Neural cell (in vitro differentiated cells): ENCODE measurements at regions not wholly inside any gene's neighbourhood (a gene's known extent, or its start where the extent isn't known, plus 50 kb on each side); places are given as distances from the start of the nearest gene placed in this dataset.

ENCODE experiments used
- H2AFZ ChIP-seq: fragments of 200-600, 300-800 bp; sonication (generic), shearing (Covaris generic); 2 replicates; pipeline ENCODE4 v1.6.0; 2014; ENCODE audit warnings: low read depth, mild to moderate bottlenecking, antibody characterized with exemption, low read length, moderate library complexity
- H3F3A ChIP-seq: fragments of 200-600 bp; shearing (Covaris generic); 2 replicates; pipeline ENCODE4 v1.6.1; 2016; ENCODE audit warnings: mild to moderate bottlenecking, moderate library complexity, mixed read lengths, antibody characterized with exemption, low read length; ENCODE audit not compliant: insufficient read depth, poor library complexity, severe bottlenecking
- H3K27ac ChIP-seq: fragments of 200-600, 300-800 bp; sonication (generic), shearing (Covaris generic); 2 replicates; pipeline ENCODE4 v1.5.1; 2014; ENCODE audit warnings: mild to moderate bottlenecking, low read length, moderate library complexity
- H3K27me3 ChIP-seq: fragments of 300-800, 200-600 bp; sonication (generic), shearing (Covaris generic); 2 replicates; pipeline ENCODE4 v1.6.0; 2014; ENCODE audit warnings: mild to moderate bottlenecking, low read depth, low read length, moderate library complexity; ENCODE audit not compliant: insufficient read depth
- H3K36me3 ChIP-seq: fragments of 300-800, 200-600 bp; sonication (generic), shearing (Covaris generic); 2 replicates; pipeline ENCODE4 v1.5.1; 2014; ENCODE audit warnings: mild to moderate bottlenecking, antibody characterized with exemption, low read length, moderate library complexity; ENCODE audit not compliant: insufficient read depth
- H3K4me2 ChIP-seq: fragments of 300-800, 200-600 bp; sonication (generic), shearing (Covaris generic); 2 replicates; pipeline ENCODE4 v1.6.0; 2014; ENCODE audit warnings: mild to moderate bottlenecking, low read length
- H3K4me3 ChIP-seq: fragments of 300-800, 200-600 bp; sonication (generic), shearing (Covaris generic); 2 replicates; pipeline ENCODE4 v1.5.1; 2014; ENCODE audit warnings: mild to moderate bottlenecking, low read length, moderate library complexity
- H3K79me2 ChIP-seq: fragments of 200-600 bp; shearing (Covaris generic); replicated peaks from 2 replicates; pipeline ENCODE4 v1.6.0; 2014; ENCODE audit warnings: mild to moderate bottlenecking, low read length, moderate library complexity; ENCODE audit not compliant: insufficient read depth
- H3K9ac ChIP-seq: fragments of 300-800, 200-600 bp; sonication (generic), shearing (Covaris generic); 2 replicates; pipeline ENCODE4 v1.6.1; 2016; ENCODE audit warnings: mild to moderate bottlenecking, low read length, mixed read lengths
- H3K9me2 ChIP-seq: fragments of 200-600 bp; shearing (Covaris generic); 2 replicates; pipeline ENCODE4 v1.6.1; 2016; ENCODE audit warnings: mild to moderate bottlenecking, low read length, mixed read lengths; ENCODE audit not compliant: insufficient read depth
- H3K9me3 ChIP-seq: fragments of 200-600, 300-800 bp; sonication (generic), shearing (Covaris generic); 2 replicates; pipeline ENCODE4 v1.6.1; 2016; ENCODE audit warnings: mild to moderate bottlenecking, mixed run types, low read length, moderate library complexity, mixed read lengths
- H4K20me1 ChIP-seq: fragments of 200-600 bp; shearing (Covaris generic); 2 replicates; pipeline ENCODE4 v1.6.1; 2016; ENCODE audit warnings: mild to moderate bottlenecking, mixed run types; ENCODE audit not compliant: insufficient read depth
- EP300 ChIP-seq: fragments of 450-650 bp; conservative IDR thresholded peaks from 2 replicates; pipeline ENCODE4 v1.6.1; 2014; ENCODE audit warnings: antibody characterized with exemption, mild to moderate bottlenecking, moderate library complexity; ENCODE audit not compliant: poor library complexity, severe bottlenecking
- EZH2 ChIP-seq: fragments of 200-600, 300-800 bp; shearing (Covaris generic), sonication (generic); IDR thresholded peaks from 2 replicates; pipeline ENCODE4 v1.6.1; 2014; ENCODE audit warnings: antibody characterized with exemption, low read length, borderline replicate concordance, mild to moderate bottlenecking; ENCODE audit not compliant: insufficient read depth, poor library complexity, severe bottlenecking
- MXI1 ChIP-seq: fragments of 450-650 bp; conservative IDR thresholded peaks from 2 replicates; pipeline ENCODE4 v1.6.1; 2014; ENCODE audit warnings: antibody characterized with exemption, mild to moderate bottlenecking; ENCODE audit not compliant: poor library complexity, severe bottlenecking
- POLR2AphosphoS5 ChIP-seq: IDR thresholded peaks from 2 replicates; pipeline ENCODE4 v1.6.1; 2012
- RAD21 ChIP-seq: fragments of 450-650 bp; conservative IDR thresholded peaks from 2 replicates; pipeline ENCODE4 v1.6.1; 2014; ENCODE audit warnings: antibody characterized with exemption, mild to moderate bottlenecking, moderate library complexity
- SMC3 ChIP-seq: fragments of 450-650 bp; conservative IDR thresholded peaks from 2 replicates; pipeline ENCODE4 v1.6.1; 2014; ENCODE audit warnings: antibody characterized with exemption, mild to moderate bottlenecking, moderate library complexity; ENCODE audit not compliant: poor library complexity
- TAF1 ChIP-seq: IDR thresholded peaks from 2 replicates; pipeline ENCODE4 v1.6.1; 2012; ENCODE audit warnings: low read depth
- TF ChIP-seq, protein P1 (sequence below): fragments of 450-650 bp; IDR thresholded peaks from 2 replicates; pipeline ENCODE4 v1.5.1; 2014; ENCODE audit warnings: antibody characterized with exemption, mild to moderate bottlenecking, moderate library complexity; ENCODE audit not compliant: poor library complexity, severe bottlenecking
- TF ChIP-seq, protein P2 (sequence below): IDR thresholded peaks from 2 replicates; pipeline ENCODE4 v1.6.1; 2012; ENCODE audit warnings: borderline replicate concordance

DNA sequence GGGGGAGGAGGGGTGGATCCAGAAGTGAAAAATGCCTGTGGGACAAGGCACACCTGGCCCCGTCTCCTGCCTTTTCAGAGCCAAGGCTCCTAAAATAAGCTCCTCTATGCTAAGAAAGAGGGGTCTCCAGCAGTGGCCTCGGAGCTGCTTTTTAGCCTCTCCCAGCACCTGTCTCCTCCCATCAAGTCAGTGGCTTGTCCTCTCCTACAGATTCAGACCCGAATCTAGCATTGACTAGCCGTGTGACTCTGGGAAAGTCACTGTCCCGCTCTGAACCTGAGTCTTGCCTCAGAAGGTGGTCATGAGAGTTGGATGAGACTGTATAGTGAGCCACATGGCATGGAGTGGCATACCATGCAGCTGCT, 90.8 kb upstream of the THY1 start:
- TF ChIP-seq EZH2 (no peak), SMC3 (no peak), TAF1 (no peak), POLR2AphosphoS5 (no peak), MXI1 (no peak)
- Histone ChIP-seq H3K4me2 (no peak overlapping the region), H3K9ac (no peak overlapping the region), H3K9me2 (no peaks in the 10 kb centered on the region), H3K9me3 (no peaks in the 10 kb centered on the region), H3K27ac (no peak overlapping the region), H3K36me3 (no peaks in the 10 kb centered on the region), H2AFZ (no peak overlapping the region), H3F3A (no peaks in the 10 kb centered on the region), H3K27me3 (no peaks in the 10 kb centered on the region), H3K79me2 (no peaks in the 10 kb centered on the region), H4K20me1 (no peaks in the 10 kb centered on the region), H3K4me3 (no peak overlapping the region)

DNA sequence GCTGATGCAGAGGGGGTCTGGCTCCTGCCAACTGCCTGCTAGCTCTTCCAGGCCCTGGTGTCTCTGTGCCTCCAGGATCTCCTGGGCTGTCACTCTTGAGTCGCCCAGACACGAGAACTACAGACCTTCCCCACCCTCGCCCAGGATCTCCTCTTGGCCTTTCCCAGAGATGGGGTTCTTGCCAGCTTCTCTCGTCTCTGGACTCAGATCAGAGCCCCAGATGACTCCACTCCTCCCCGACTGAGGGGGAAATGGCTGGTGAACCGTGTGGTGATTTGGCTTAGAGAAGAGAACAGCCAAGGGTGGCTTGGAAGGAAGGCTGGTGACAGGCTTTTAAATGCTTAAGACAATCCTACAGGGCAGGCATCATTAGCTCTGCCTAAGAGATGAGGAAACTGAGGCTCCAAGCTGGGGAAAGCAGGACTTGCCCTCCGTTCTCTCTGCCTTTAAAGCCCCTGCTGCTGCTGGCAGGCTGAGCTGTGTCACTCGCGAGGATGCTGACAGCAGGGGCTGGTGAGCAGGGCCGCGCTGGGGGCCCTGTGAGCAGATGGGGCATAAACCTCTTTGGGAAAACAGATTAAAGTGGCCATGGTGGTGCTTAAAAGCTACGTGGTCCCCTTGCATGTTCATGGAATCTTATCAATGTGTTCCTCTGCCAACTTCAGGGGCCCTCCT, 90.3 kb upstream of the THY1 start:
- Histone ChIP-seq H3F3A (no peaks in the 10 kb centered on the region), H3K27ac (no peak overlapping the region), H3K9ac (no peak overlapping the region), H2AFZ (no peak overlapping the region), H3K4me3 (no peak overlapping the region), H3K9me2 (no peaks in the 10 kb centered on the region), H3K79me2 (no peaks in the 10 kb centered on the region), H4K20me1 (no peaks in the 10 kb centered on the region), H3K9me3 (no peaks in the 10 kb centered on the region), H3K4me2 (no peak overlapping the region), H3K27me3 (no peaks in the 10 kb centered on the region), H3K36me3 (no peaks in the 10 kb centered on the region)
- TF ChIP-seq EP300 (no peak), RAD21 (no peak), MXI1 (no peak), EZH2 (no peak), SMC3 (no peak), POLR2AphosphoS5 (no peak), TAF1 (no peak)
- TF ChIP-seq, protein P1, sequence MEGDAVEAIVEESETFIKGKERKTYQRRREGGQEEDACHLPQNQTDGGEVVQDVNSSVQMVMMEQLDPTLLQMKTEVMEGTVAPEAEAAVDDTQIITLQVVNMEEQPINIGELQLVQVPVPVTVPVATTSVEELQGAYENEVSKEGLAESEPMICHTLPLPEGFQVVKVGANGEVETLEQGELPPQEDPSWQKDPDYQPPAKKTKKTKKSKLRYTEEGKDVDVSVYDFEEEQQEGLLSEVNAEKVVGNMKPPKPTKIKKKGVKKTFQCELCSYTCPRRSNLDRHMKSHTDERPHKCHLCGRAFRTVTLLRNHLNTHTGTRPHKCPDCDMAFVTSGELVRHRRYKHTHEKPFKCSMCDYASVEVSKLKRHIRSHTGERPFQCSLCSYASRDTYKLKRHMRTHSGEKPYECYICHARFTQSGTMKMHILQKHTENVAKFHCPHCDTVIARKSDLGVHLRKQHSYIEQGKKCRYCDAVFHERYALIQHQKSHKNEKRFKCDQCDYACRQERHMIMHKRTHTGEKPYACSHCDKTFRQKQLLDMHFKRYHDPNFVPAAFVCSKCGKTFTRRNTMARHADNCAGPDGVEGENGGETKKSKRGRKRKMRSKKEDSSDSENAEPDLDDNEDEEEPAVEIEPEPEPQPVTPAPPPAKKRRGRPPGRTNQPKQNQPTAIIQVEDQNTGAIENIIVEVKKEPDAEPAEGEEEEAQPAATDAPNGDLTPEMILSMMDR, result no peak
- TF ChIP-seq, protein P2, sequence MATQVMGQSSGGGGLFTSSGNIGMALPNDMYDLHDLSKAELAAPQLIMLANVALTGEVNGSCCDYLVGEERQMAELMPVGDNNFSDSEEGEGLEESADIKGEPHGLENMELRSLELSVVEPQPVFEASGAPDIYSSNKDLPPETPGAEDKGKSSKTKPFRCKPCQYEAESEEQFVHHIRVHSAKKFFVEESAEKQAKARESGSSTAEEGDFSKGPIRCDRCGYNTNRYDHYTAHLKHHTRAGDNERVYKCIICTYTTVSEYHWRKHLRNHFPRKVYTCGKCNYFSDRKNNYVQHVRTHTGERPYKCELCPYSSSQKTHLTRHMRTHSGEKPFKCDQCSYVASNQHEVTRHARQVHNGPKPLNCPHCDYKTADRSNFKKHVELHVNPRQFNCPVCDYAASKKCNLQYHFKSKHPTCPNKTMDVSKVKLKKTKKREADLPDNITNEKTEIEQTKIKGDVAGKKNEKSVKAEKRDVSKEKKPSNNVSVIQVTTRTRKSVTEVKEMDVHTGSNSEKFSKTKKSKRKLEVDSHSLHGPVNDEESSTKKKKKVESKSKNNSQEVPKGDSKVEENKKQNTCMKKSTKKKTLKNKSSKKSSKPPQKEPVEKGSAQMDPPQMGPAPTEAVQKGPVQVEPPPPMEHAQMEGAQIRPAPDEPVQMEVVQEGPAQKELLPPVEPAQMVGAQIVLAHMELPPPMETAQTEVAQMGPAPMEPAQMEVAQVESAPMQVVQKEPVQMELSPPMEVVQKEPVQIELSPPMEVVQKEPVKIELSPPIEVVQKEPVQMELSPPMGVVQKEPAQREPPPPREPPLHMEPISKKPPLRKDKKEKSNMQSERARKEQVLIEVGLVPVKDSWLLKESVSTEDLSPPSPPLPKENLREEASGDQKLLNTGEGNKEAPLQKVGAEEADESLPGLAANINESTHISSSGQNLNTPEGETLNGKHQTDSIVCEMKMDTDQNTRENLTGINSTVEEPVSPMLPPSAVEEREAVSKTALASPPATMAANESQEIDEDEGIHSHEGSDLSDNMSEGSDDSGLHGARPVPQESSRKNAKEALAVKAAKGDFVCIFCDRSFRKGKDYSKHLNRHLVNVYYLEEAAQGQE, result no peak
